Hepatocyte (in vitro differentiated cells): ENCODE measurements at regions not wholly inside any gene's neighbourhood (a gene's known extent, or its start where the extent isn't known, plus 50 kb on each side); places are given as distances from the start of the nearest gene placed in this dataset.

Experiments
- EZH2 ChIP-seq: fragments of 200-600 bp; sonication (generic); IDR thresholded peaks from 2 replicates; pipeline ENCODE4 v1.6.1; 2016; ENCODE audit warnings: antibody characterized with exemption, mild to moderate bottlenecking, borderline replicate concordance
- EZH2phosphoT487 ChIP-seq: fragments of 200-600 bp; sonication (generic); IDR thresholded peaks from one replicate; pipeline ENCODE4 v1.6.1; 2018; ENCODE audit warnings: antibody characterized with exemption, mild to moderate bottlenecking, low read depth, moderate library complexity; ENCODE audit not compliant: unreplicated experiment, severe bottlenecking
- TF ChIP-seq, protein P1 (sequence below): fragments of 200-600 bp; sonication (generic); IDR thresholded peaks from 2 replicates; pipeline ENCODE4 v1.5.1; 2016; ENCODE audit warnings: antibody characterized with exemption, mild to moderate bottlenecking; ENCODE audit not compliant: poor library complexity

- TF ChIP-seq, protein P1, sequence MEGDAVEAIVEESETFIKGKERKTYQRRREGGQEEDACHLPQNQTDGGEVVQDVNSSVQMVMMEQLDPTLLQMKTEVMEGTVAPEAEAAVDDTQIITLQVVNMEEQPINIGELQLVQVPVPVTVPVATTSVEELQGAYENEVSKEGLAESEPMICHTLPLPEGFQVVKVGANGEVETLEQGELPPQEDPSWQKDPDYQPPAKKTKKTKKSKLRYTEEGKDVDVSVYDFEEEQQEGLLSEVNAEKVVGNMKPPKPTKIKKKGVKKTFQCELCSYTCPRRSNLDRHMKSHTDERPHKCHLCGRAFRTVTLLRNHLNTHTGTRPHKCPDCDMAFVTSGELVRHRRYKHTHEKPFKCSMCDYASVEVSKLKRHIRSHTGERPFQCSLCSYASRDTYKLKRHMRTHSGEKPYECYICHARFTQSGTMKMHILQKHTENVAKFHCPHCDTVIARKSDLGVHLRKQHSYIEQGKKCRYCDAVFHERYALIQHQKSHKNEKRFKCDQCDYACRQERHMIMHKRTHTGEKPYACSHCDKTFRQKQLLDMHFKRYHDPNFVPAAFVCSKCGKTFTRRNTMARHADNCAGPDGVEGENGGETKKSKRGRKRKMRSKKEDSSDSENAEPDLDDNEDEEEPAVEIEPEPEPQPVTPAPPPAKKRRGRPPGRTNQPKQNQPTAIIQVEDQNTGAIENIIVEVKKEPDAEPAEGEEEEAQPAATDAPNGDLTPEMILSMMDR = no peak
- no peak for TF ChIP-seq EZH2
- TF ChIP-seq EZH2phosphoT487 = no peak
Observed at GRCh38 chr10:100669616-100670015, 75.8 kb upstream of the PAX2 start.
